Activated naive CD4-positive, alpha-beta T cell treated with anti-CD3 and anti-CD28 coated beads for 36 hours (primary cell): ENCODE measurements at regions not wholly inside any gene's neighbourhood (a gene's known extent, or its start where the extent isn't known, plus 50 kb on each side); places are given as distances from the start of the nearest gene placed in this dataset.

ENCODE experiments used
- CTCF ChIA-PET: fragments of 350-600 bp; sonication (Branson Sonifier 250); formaldehyde crosslinking; loops from one replicate; lab custom pipeline; 2021; ENCODE audit warnings: antibody characterized with exemption; lab: Charles Lee
- DNase-seq: peaks from one replicate; pipeline ENCODE4 v3.0.0-alpha.2; 2020
- H3K27ac Mint-ChIP-seq: one replicate; pipeline ENCODE4 v1.8.0; 2021; ENCODE audit warnings: mild to moderate bottlenecking, mixed read lengths
- H3K27me3 Mint-ChIP-seq: one replicate; pipeline ENCODE4 v1.8.0; 2021; ENCODE audit warnings: low read depth, mixed read lengths
- H3K36me3 Mint-ChIP-seq: one replicate; pipeline ENCODE4 v1.8.0; 2021; ENCODE audit warnings: low read depth, mixed read lengths
- H3K4me1 Mint-ChIP-seq: one replicate; pipeline ENCODE4 v1.8.0; 2021; ENCODE audit warnings: low read depth, mixed read lengths
- H3K4me3 Mint-ChIP-seq: one replicate; pipeline ENCODE4 v1.8.0; 2021; ENCODE audit warnings: mild to moderate bottlenecking, moderate library complexity, mixed read lengths
- H3K9me3 Mint-ChIP-seq: one replicate; pipeline ENCODE4 v1.8.0; 2021; ENCODE audit warnings: mixed read lengths
- intact Hi-C: fragments of 100-400 bp; cut with micrococcal nuclease; formaldehyde crosslinking; loops from one replicate; pipeline ENCODE4 v1.15.1; 2023

DNA sequence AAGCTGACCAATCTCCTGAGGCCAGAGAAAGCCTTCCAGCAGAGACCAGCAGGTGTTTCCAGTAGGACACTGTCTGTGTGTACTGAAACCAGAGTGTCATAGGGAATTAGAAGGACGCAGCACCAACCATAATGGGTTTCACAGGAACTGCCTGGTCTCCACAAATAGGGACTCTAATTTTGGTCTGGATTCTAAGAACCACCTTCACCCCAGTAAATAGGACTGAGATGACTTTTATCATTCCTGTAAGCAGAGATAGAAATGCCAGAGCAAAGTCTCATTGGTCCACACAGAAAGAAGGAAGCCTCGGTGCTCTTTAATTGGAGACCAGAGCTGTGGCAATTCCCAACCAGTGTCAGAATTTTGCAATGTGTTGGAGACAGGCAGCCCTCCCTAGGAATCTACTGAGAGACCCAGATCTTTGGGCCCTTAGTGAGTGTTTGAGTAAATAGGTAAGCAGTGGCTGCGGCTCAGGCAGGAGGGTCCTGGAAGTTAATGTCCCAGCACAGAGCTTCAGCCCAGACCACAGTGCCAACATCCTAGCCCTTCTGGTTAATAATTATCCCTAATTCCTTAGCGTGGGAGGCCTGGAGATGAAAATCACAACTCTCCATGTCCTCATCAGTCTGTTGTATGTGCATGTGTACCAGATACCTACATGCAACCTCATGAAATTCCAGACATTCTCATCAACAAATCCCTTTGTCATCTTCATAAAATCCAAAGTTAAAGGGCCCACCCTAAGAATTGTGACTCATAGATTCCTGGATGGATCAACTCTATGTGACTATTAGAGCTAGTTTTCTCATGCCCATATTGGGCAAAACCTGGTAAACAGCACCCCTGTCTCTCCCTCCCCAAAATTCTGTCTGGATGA, 81.2 kb downstream of the UNC5CL start:
- CTCF ChIA-PET = no interaction called here
- intact Hi-C loops = no loop called here
- no peak for DNase-seq

DNA sequence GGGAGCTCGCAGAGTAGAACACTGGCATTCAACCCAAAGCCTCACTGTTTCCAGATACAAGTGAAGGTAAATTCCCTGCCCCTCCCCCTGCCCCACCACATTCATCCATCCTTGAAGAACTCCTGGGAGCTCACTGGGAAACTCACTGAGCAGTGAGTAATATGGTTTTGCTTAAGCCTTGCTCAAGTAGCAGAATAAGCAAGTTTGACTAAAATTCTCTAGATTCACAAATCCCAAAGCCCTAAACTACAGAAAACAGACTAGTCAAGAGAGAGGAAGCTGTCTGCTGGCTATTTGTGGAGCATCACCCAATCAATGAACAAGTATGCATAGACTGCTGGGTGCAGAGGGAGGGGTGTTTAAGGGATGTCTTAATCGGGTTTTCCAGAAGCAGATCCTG, 82.1 kb downstream of the UNC5CL start:
- H3K27ac Mint-ChIP-seq = no peak overlapping the region
- DNase-seq = no peak
- intact Hi-C loops = no loop called here
- H3K36me3 Mint-ChIP-seq = no peaks in the 10 kb centered on the region
- no peak overlapping the region for H3K4me3 Mint-ChIP-seq
- no peaks in the 10 kb centered on the region for H3K27me3 Mint-ChIP-seq
- no peaks in the 10 kb centered on the region for H3K4me1 Mint-ChIP-seq
- CTCF ChIA-PET = no interaction called here
- no peaks in the 10 kb centered on the region for H3K9me3 Mint-ChIP-seq

More for the DNA sequence above, 81.2 kb downstream of the UNC5CL start:
- H3K27ac Mint-ChIP-seq = no peak overlapping the region
- no peaks in the 10 kb centered on the region for H3K9me3 Mint-ChIP-seq
- H3K4me3 Mint-ChIP-seq = no peak overlapping the region
- H3K36me3 Mint-ChIP-seq = no peaks in the 10 kb centered on the region
- H3K4me1 Mint-ChIP-seq = peaks cover 2% of the 10 kb centered on the region
- no peaks in the 10 kb centered on the region for H3K27me3 Mint-ChIP-seq

GRCh38 chr6:40955178-40955545, 83.9 kb downstream of the UNC5CL start:
- H3K27ac Mint-ChIP-seq = no peak overlapping the region
- no peak overlapping the region for H3K4me3 Mint-ChIP-seq
- H3K36me3 Mint-ChIP-seq = no peaks in the 10 kb centered on the region
- H3K27me3 Mint-ChIP-seq = peaks cover 8% of the 10 kb centered on the region
- H3K9me3 Mint-ChIP-seq = no peaks in the 10 kb centered on the region
- CTCF ChIA-PET = no interaction called here
- no peaks in the 10 kb centered on the region for H3K4me1 Mint-ChIP-seq
- no peak for DNase-seq
- intact Hi-C loops = no loop called here

- H3K4me3 Mint-ChIP-seq = no peak overlapping the region
- H3K4me1 Mint-ChIP-seq = no peaks in the 10 kb centered on the region
- intact Hi-C loops = no loop called here
- no peaks in the 10 kb centered on the region for H3K36me3 Mint-ChIP-seq
- no peak overlapping the region for H3K27ac Mint-ChIP-seq
- peaks cover 8% of the 10 kb centered on the region for H3K27me3 Mint-ChIP-seq
- H3K9me3 Mint-ChIP-seq = no peaks in the 10 kb centered on the region
- CTCF ChIA-PET = no interaction called here
- no peak for DNase-seq
Observed at GRCh38 chr6:40954446-40955177, 84.4 kb downstream of the UNC5CL start.

GRCh38 chr6:40953486-40953885, 85.5 kb downstream of the UNC5CL start:
- CTCF ChIA-PET = no interaction called here
- no peak for DNase-seq
- Mint-ChIP-seq H3K4me3 (no peak overlapping the region), H3K9me3 (no peaks in the 10 kb centered on the region), H3K4me1 (no peaks in the 10 kb centered on the region), H3K27me3 (peaks cover 8% of the 10 kb centered on the region), H3K27ac (no peak overlapping the region), H3K36me3 (no peaks in the 10 kb centered on the region)
- intact Hi-C loops = no loop called here

DNA sequence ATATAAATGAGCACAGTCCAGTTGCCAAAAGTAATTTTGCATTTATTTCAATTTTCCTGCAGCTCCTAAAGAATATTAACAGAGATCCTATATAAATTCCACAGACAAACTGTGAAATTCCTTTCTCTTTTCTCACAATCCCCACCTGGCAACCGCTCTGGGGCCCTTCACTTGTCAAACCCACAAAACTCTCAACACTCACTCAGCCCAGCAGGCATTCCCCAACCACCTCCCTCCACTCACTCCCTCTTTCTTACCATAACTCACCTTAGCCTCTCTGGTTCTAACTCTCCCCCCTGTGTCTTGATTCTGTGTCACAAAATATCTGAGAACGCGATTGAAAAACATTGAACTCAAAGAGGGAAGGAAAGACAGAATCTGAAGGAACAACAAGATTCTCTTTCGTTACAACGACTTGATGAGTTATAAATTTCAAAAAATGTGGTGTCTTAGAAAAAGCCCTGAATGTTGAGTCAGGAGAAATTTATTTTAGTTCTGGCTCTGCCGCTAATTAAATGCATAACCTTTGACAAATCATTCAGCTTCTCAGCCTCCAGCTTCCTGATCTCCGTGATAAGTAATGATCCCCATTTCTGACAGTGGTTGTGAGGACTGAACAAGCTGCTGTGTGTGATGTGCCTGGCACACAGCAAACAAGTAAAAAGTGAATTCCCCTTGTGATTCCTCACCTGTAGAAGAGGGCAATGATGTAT, 87.9 kb downstream of the UNC5CL start:
- intact Hi-C loops = no loop called here
- no peaks in the 10 kb centered on the region for H3K4me1 Mint-ChIP-seq
- CTCF ChIA-PET = no interaction called here

GRCh38 chr6:40948570-40948969, 90.5 kb downstream of the UNC5CL start:
- Mint-ChIP-seq H3K9me3 (no peaks in the 10 kb centered on the region), H3K27me3 (peaks cover 8% of the 10 kb centered on the region), H3K36me3 (no peaks in the 10 kb centered on the region), H3K4me1 (no peaks in the 10 kb centered on the region), H3K4me3 (no peak overlapping the region), H3K27ac (no peak overlapping the region)
- intact Hi-C loops = no loop called here
- DNase-seq = no peak
- CTCF ChIA-PET = no interaction called here

More for the DNA sequence above, 87.9 kb downstream of the UNC5CL start:
- Mint-ChIP-seq H3K27me3 (peaks cover 8% of the 10 kb centered on the region), H3K27ac (no peak overlapping the region), H3K36me3 (no peaks in the 10 kb centered on the region), H3K4me3 (no peak overlapping the region), H3K9me3 (no peaks in the 10 kb centered on the region)
- DNase-seq = no peak

DNA sequence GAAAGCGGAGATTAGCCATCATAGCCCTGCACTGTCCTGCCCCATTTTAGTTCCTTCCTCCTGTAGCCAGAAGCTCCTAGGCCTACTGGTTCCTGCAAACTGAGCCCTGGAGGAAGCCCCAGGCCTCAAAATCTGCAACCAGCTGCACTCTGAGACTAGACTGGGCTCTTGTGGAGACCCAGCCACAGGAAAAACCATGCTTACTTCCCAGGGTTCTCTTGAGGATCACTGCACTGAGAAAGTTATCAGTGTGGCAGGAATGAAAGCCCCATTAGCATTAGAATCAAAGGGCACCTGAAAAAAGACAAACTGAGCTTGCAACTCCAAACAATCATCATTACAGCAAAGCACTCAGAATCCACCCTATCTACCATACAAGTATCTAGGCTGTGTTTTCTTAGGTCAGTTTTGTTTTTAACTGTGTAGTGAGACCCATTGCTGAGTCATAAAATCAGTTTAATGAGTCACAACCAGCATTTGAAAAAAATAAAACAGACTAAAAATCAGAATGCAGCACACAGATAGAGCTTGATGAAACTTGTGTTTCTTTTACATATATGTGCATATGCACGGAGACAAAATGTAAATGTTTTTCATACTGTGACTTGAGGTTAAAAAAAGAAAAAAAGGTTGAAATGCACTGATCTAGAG, 91.0 kb downstream of the UNC5CL start:
- Mint-ChIP-seq H3K4me1 (no peaks in the 10 kb centered on the region), H3K36me3 (no peaks in the 10 kb centered on the region), H3K9me3 (no peaks in the 10 kb centered on the region), H3K27ac (no peak overlapping the region), H3K4me3 (no peak overlapping the region), H3K27me3 (peaks cover 8% of the 10 kb centered on the region)
- no peak for DNase-seq
- CTCF ChIA-PET = no interaction called here
- intact Hi-C loops = no loop called here

GRCh38 chr6:40946738-40947301, 92.2 kb downstream of the UNC5CL start:
- peaks cover 8% of the 10 kb centered on the region for H3K27me3 Mint-ChIP-seq
- H3K4me3 Mint-ChIP-seq = no peak overlapping the region
- H3K27ac Mint-ChIP-seq = no peak overlapping the region
- CTCF ChIA-PET = interaction anchor here (0.6 kb wide), 1 partner anchor 8 kb away, joined by 6 read pairs; no protein-coding TSS in a partner anchor
- intact Hi-C loops = no loop called here
- H3K36me3 Mint-ChIP-seq = no peaks in the 10 kb centered on the region
- no peaks in the 10 kb centered on the region for H3K9me3 Mint-ChIP-seq
- no peaks in the 10 kb centered on the region for H3K4me1 Mint-ChIP-seq
- no peak for DNase-seq

DNA sequence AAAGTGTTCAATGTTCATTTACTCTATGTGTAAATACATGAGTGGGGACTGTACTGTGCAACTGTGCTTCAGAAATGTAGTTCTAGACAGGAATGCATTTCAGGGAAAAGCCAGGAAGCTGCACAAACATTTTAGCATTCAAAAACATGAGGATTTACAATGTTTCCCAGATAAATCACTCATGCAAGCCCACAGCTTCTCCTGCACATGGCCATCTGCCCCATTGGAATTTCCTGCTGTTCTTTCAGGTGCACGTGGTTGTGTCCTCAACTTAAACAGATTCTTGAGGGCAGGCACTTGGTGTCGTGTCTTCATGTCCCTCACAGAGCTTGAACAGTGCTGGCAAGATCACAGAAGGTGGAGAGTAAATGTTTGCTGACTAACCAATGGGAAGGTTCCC, 101.5 kb downstream of the UNC5CL start:
- DNase-seq = no peak
- CTCF ChIA-PET = no interaction called here
- Mint-ChIP-seq H3K9me3 (no peaks in the 10 kb centered on the region), H3K4me1 (no peaks in the 10 kb centered on the region), H3K27ac (no peak overlapping the region), H3K27me3 (no peaks in the 10 kb centered on the region), H3K4me3 (no peak overlapping the region), H3K36me3 (no peaks in the 10 kb centered on the region)
- intact Hi-C loops = no loop called here

DNA sequence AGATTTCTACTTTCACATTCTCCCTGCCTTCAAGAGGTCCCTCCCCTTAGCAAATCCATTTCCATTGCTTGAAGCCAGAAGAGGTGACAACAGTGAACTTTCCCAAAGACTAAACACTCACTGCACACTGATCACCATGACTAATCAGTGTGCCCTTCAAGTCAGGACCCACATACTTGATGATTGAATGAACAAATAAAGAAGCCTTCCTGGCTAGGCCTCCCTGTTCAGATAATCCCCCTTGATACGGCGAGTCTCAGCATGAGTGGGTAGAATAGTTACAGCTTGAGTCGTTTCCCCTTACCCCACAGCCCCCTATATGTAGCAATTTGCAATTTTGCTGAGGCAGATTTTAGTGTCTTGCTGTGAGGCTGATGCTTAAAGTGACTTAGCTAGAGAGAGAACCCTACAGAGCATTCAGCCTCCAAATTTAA, 102.2 kb downstream of the UNC5CL start:
- no peaks in the 10 kb centered on the region for H3K9me3 Mint-ChIP-seq
- H3K36me3 Mint-ChIP-seq = no peaks in the 10 kb centered on the region
- DNase-seq = no peak
- H3K4me1 Mint-ChIP-seq = no peaks in the 10 kb centered on the region
- H3K27ac Mint-ChIP-seq = no peak overlapping the region
- no peaks in the 10 kb centered on the region for H3K27me3 Mint-ChIP-seq
- intact Hi-C loops = no loop called here
- H3K4me3 Mint-ChIP-seq = no peak overlapping the region
- CTCF ChIA-PET = no interaction called here

DNA sequence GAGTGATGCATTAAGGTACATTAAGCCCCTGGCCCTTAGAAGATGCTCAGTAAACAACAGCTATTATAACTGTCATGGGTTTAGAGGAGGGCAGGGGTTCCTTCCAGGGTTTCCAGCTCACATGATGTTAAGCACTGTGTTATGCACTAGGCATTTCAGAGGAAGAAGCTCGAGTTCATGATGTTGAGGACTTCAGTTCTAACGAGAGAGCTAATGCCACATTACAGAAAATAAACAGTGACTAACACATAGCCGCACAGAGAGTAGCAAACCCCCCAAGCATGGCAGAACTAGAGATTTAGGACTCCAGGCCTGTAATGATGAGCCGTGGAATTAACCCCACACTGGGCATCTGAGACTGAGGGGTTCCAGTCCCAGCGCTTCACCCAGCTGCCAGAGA, 105.2 kb downstream of the UNC5CL start:
- H3K4me3 Mint-ChIP-seq = no peak overlapping the region
- intact Hi-C loops = no loop called here
- no peaks in the 10 kb centered on the region for H3K27me3 Mint-ChIP-seq
- H3K27ac Mint-ChIP-seq = no peak overlapping the region
- CTCF ChIA-PET = interaction anchor here (0.7 kb wide), 1 partner anchor 12 kb away, joined by 3 read pairs; no protein-coding TSS in a partner anchor
- no peaks in the 10 kb centered on the region for H3K4me1 Mint-ChIP-seq
- H3K9me3 Mint-ChIP-seq = no peaks in the 10 kb centered on the region
- no peaks in the 10 kb centered on the region for H3K36me3 Mint-ChIP-seq
- no peak for DNase-seq
